Osteocyte (in vitro differentiated cells): ENCODE measurements at regions not wholly inside any gene's neighbourhood (a gene's known extent, or its start where the extent isn't known, plus 50 kb on each side); places are given as distances from the start of the nearest gene placed in this dataset.

ENCODE experiments used
- DNase-seq: peaks from one replicate; pipeline ENCODE4 v3.0.0; 2021; ENCODE audit warnings: mixed read lengths; ENCODE audit not compliant: unreplicated experiment; ENCODE audit errors: extremely low spot score
- H3K27ac Mint-ChIP-seq: one replicate; pipeline ENCODE4 v1.8.0; 2021; ENCODE audit warnings: mild to moderate bottlenecking, mixed read lengths; ENCODE audit not compliant: unreplicated experiment
- H3K27me3 Mint-ChIP-seq: one replicate; pipeline ENCODE4 v1.8.0; 2021; ENCODE audit warnings: mixed read lengths; ENCODE audit not compliant: unreplicated experiment
- H3K36me3 Mint-ChIP-seq: one replicate; pipeline ENCODE4 v1.8.0; 2021; ENCODE audit warnings: mixed read lengths; ENCODE audit not compliant: unreplicated experiment
- H3K4me1 Mint-ChIP-seq: one replicate; pipeline ENCODE4 v1.8.0; 2021; ENCODE audit warnings: mixed read lengths; ENCODE audit not compliant: unreplicated experiment
- H3K4me3 Mint-ChIP-seq: one replicate; pipeline ENCODE4 v1.8.0; 2021; ENCODE audit warnings: mild to moderate bottlenecking, moderate library complexity, mixed read lengths; ENCODE audit not compliant: unreplicated experiment
- H3K9me3 Mint-ChIP-seq: one replicate; pipeline ENCODE4 v1.8.0; 2021; ENCODE audit warnings: mixed read lengths; ENCODE audit not compliant: unreplicated experiment
- TF ChIP-seq, protein P1 (sequence below): fragments of 200-600 bp; sonication (generic); IDR thresholded peaks from 2 replicates; pipeline ENCODE4 v1.5.0; 2021; ENCODE audit warnings: antibody characterized with exemption, mild to moderate bottlenecking, moderate library complexity

DNA sequence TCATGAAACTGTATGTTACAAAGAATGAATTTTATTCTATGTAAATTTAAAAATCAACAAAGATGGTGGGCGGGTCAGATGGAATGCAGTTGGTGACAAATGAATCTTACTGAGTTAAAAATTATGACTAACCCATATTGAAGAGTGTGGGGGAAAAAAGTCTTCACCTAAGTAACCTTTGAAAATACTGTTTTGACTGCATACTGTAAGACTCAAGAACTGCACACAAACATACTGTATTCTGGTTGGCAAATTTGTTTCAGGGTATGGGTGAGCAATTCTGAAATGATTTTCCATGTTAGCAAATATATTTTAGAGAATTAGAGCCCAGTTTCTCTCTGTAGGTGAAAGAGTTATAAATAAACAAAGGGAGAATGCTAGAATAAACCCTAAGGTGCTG is 153.7 kb upstream of the KCNJ18 start:
- DNase-seq = no peak
- Mint-ChIP-seq H3K4me1 (no peaks in the 10 kb centered on the region), H3K27me3 (no peaks in the 10 kb centered on the region), H3K27ac (no peak overlapping the region), H3K36me3 (peaks cover 14% of the 10 kb centered on the region), H3K9me3 (peaks cover 22% of the 10 kb centered on the region), H3K4me3 (no peak overlapping the region)
- TF ChIP-seq, protein P1, sequence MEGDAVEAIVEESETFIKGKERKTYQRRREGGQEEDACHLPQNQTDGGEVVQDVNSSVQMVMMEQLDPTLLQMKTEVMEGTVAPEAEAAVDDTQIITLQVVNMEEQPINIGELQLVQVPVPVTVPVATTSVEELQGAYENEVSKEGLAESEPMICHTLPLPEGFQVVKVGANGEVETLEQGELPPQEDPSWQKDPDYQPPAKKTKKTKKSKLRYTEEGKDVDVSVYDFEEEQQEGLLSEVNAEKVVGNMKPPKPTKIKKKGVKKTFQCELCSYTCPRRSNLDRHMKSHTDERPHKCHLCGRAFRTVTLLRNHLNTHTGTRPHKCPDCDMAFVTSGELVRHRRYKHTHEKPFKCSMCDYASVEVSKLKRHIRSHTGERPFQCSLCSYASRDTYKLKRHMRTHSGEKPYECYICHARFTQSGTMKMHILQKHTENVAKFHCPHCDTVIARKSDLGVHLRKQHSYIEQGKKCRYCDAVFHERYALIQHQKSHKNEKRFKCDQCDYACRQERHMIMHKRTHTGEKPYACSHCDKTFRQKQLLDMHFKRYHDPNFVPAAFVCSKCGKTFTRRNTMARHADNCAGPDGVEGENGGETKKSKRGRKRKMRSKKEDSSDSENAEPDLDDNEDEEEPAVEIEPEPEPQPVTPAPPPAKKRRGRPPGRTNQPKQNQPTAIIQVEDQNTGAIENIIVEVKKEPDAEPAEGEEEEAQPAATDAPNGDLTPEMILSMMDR = no peak

DNA sequence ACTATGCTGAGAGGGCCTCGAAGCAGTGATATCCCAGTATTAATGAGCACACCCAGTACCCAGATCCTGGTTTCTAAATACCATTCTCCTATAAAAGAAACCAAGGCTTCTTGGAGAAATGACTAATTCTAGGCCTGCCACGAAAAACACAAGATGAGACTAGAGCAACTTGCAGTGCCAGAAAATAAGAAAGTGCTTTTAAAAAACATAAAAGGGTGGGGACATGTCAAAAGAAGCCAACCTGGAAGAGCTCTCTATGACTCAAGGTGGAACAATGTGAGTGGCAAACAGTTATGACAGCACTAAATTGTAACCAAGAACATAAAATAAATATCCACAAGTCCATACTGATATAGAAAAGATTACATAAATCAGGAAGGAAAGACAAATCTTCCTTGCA is 153.2 kb upstream of the KCNJ18 start:
- Mint-ChIP-seq H3K27me3 (no peaks in the 10 kb centered on the region), H3K36me3 (peaks cover 14% of the 10 kb centered on the region), H3K4me3 (no peak overlapping the region), H3K9me3 (peaks cover 22% of the 10 kb centered on the region), H3K27ac (no peak overlapping the region), H3K4me1 (no peaks in the 10 kb centered on the region)
- no peak for DNase-seq
- TF ChIP-seq, protein P1 = no peak

DNA sequence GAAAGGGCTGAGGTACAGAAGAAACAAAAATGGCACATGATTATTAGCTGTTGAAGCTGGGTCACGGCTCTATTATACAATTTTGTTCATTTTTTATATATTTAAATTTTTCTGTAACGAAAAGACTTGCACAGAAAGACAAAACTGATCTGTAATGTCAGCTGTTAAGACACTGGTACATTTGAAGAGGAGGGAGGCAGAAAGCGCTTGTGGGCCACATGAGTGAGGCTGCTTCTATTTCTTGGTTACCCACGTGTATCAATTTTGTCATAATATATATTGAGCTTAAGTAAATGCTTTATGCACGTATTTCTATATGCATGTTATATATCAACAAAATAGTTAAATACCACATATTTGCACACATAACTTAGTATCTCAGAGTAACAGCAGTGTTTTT is 151.8 kb upstream of the KCNJ18 start:
- TF ChIP-seq, protein P1 = no peak
- H3K27ac Mint-ChIP-seq = no peak overlapping the region
- no peak for DNase-seq
- H3K27me3 Mint-ChIP-seq = no peaks in the 10 kb centered on the region
- peaks cover 9% of the 10 kb centered on the region for H3K36me3 Mint-ChIP-seq
- no peaks in the 10 kb centered on the region for H3K4me1 Mint-ChIP-seq
- H3K9me3 Mint-ChIP-seq = peaks cover 22% of the 10 kb centered on the region
- no peak overlapping the region for H3K4me3 Mint-ChIP-seq

DNA sequence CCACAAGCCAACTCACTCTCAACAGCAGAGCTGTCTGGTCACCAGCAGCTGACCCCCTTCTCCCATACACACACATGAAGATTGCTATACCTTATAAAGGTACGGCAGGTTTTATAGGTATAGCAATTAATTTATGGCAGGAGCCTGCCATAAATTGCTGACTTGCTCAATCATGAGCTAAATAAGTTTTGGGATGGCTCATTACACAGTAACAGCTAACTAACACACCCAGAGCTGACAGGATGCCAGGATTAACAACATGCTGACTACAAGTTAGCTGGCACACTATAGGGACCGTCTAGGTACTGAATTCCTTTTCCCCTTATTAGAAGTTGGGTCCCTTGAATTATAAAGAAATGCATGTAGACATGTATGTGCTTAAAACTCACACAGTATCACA is 150.3 kb upstream of the KCNJ18 start:
- peaks cover 16% of the 10 kb centered on the region for H3K9me3 Mint-ChIP-seq
- no peaks in the 10 kb centered on the region for H3K4me1 Mint-ChIP-seq
- H3K27ac Mint-ChIP-seq = no peak overlapping the region
- no peak overlapping the region for H3K4me3 Mint-ChIP-seq
- no peaks in the 10 kb centered on the region for H3K27me3 Mint-ChIP-seq
- peaks cover 6% of the 10 kb centered on the region for H3K36me3 Mint-ChIP-seq
- no peak for DNase-seq
- TF ChIP-seq, protein P1 = no peak

DNA sequence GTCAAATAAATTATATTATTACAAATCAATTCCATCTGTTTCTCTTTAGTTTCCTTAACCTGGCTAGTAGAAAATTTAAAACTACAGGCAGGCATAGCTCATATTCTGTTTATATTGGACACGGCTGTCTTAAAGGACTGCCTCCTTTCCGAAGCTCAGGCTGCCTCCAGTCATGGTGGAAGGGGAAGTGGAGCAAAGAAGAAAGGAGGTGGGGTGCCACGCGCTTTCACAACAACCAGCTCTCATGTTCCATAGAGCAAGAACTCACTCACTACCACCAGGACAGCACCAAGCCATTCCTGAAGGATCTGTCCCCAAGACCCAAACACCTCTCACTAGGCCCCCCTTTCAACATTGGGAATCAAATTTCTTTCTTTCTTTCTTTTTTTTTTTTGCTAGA is 149.3 kb upstream of the KCNJ18 start:
- no peak for DNase-seq
- TF ChIP-seq, protein P1 = no peak
- H3K27ac Mint-ChIP-seq = no peak overlapping the region
- H3K36me3 Mint-ChIP-seq = peaks cover 1% of the 10 kb centered on the region
- no peak overlapping the region for H3K4me3 Mint-ChIP-seq
- H3K4me1 Mint-ChIP-seq = peaks cover under 1% of the 10 kb centered on the region
- no peaks in the 10 kb centered on the region for H3K27me3 Mint-ChIP-seq
- H3K9me3 Mint-ChIP-seq = peaks cover 13% of the 10 kb centered on the region
